ENCODE measurements at regions not wholly inside any gene's neighbourhood (a gene's known extent, or its start where the extent isn't known, plus 50 kb on each side); places are given as distances from the start of the nearest gene placed in this dataset.

DNA sequence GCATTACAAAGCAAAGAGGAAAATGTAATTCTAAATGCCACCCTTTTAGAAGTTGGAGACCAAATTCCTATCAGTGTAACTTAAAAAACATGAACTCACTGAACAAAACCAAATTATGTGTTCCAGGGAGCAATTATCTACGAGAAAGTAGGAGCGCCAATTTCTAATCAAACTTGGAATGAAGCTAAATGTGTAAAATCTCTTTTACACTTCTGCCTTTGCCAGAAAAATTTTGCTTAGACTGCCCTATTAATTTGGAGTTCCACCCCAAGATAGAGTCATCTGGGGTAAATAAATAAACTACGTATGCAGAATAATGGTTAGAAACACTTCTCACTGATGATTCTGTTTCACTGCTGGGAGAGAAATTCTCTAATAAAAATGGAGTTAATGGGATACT is 825.6 kb downstream of the MTRR start:
- no peak for TF ChIP-seq CTCF (IDR thresholded peaks at IDR 0.05; ENCODE audit: low read depth, low read length, poor library complexity, severe bottlenecking)
- TF ChIP-seq EZH2phosphoT487 (IDR thresholded peaks at IDR 0.05; ENCODE audit: borderline replicate concordance, low read length) = no peak
